ENCODE measurements at regions not wholly inside any gene's neighbourhood (a gene's known extent, or its start where the extent isn't known, plus 50 kb on each side); places are given as distances from the start of the nearest gene placed in this dataset.

DNA sequence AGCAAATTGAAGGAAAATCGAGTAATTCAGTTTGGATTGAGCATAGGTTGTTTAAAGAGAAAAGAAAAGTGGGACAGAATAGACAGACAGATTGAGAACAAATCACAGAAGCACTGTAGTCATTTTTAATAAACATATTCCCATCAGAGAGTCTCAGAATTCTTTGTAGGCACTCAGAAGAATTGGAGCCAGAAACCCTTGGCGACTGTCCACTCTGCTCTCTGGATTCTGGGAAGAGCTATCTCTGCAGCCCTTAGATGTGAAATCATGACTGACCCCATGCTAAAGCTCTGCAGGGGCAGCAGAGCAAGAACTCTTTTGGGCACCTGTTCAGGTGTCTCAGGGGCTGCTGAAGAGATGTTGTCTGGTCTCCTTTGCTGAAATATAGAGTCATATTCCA lies 223.7 kb upstream of the KIRREL3 start:
- TF ChIP-seq CTCF (conservative IDR thresholded peaks at IDR 0.05; ENCODE audit: low read length) = no peak
- no peak for TF ChIP-seq EZH2phosphoT487 (IDR thresholded peaks at IDR 0.05; ENCODE audit: borderline replicate concordance, low read depth, low read length)
